ENCODE measurements at regions not wholly inside any gene's neighbourhood (a gene's known extent, or its start where the extent isn't known, plus 50 kb on each side); places are given as distances from the start of the nearest gene placed in this dataset.

DNA sequence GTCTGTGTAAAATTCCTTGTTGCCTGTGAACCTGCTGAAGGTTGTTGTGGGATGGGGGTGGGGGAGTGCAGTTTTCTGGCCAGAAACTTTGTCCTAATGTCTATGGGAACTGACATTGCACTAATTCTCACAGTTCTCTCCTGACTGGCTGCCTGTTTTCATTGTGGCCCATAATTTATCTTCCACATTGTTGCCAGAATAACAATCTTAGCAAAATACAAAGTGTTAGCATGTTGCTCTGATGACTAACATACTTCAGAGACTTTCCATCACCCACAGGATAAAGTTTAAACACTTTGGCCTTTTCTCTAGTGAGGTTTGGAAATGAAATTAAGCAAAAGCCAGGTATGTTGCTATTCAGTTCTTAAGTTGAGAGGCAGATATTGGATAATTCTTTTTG is 81.4 kb upstream of the TBC1D5 start:
- TF ChIP-seq, protein P1, sequence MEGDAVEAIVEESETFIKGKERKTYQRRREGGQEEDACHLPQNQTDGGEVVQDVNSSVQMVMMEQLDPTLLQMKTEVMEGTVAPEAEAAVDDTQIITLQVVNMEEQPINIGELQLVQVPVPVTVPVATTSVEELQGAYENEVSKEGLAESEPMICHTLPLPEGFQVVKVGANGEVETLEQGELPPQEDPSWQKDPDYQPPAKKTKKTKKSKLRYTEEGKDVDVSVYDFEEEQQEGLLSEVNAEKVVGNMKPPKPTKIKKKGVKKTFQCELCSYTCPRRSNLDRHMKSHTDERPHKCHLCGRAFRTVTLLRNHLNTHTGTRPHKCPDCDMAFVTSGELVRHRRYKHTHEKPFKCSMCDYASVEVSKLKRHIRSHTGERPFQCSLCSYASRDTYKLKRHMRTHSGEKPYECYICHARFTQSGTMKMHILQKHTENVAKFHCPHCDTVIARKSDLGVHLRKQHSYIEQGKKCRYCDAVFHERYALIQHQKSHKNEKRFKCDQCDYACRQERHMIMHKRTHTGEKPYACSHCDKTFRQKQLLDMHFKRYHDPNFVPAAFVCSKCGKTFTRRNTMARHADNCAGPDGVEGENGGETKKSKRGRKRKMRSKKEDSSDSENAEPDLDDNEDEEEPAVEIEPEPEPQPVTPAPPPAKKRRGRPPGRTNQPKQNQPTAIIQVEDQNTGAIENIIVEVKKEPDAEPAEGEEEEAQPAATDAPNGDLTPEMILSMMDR (conservative IDR thresholded peaks at IDR 0.05; ENCODE audit: low read length), result no peak
- no peak for TF ChIP-seq EZH2phosphoT487 (IDR thresholded peaks at IDR 0.05; ENCODE audit: borderline replicate concordance, low read depth, low read length)
